ENCODE measurements at regions not wholly inside any gene's neighbourhood (a gene's known extent, or its start where the extent isn't known, plus 50 kb on each side); places are given as distances from the start of the nearest gene placed in this dataset.
"Not testable (repeated sequence)": the region's sequence is repeated elsewhere in the genome, so short reads cannot be mapped to it uniquely, and the experiment has no call there.

DNA sequence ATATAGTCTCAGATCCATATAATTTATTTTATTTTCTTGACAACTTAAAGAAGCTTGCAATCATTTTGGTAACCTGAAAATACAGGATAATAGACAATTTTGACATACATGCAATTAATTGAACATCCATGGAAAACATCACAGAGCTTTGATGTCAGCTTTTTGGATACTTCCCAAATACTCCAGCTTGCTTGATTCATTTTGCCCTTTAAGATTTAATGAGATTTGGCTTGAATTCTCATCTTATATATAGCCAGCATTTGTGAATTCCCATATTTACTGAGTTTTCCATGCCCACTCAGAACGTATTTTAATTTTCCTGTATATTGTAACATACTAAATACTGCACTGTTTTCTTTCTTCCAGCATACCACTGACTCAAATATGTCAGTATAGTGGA lies 803.0 kb upstream of the MGAT4C start:
- no peak for DNase-seq

- DNase-seq, result no peak
These were observed 798.0 kb upstream of the MGAT4C start for GRCh38 chr12:87054226-87054625.

GRCh38 chr12:87051621-87052020 lies 795.4 kb upstream of the MGAT4C start:
- no peak for DNase-seq

GRCh38 chr12:87047691-87048090 lies 791.5 kb upstream of the MGAT4C start:
- DNase-seq, result no peak

- no peak for DNase-seq
These were observed 783.3 kb upstream of the MGAT4C start for GRCh38 chr12:87039536-87039935.

GRCh38 chr12:87038098-87038497 lies 781.9 kb upstream of the MGAT4C start:
- no peak for DNase-seq

- no peak for DNase-seq
These were observed 769.8 kb upstream of the MGAT4C start for GRCh38 chr12:87025976-87026375.

DNA sequence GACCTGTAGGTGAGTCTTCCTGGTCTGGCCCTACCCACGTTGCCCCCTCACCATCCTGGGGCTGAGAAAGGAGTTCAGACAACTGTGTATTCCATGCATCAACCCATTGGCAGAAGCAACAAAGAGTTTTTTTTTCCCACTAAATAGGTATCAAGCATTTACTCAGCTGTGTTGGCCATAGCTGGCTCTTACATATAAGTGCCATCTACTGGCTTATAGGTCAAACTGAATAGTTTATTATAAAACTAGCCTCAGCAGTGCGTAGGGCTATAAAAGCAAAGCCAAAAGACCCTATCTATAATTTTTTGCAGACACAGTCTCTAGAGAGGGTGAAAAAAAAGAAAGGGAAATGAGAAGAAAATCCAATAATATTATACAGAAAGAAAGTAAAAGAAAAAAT lies 765.2 kb upstream of the MGAT4C start:
- DNase-seq, result no peak

- no peak for DNase-seq
These were observed 763.9 kb upstream of the MGAT4C start for GRCh38 chr12:87020071-87020470.

- no peak for DNase-seq
These were observed 759.2 kb upstream of the MGAT4C start for GRCh38 chr12:87015352-87015751.

DNA sequence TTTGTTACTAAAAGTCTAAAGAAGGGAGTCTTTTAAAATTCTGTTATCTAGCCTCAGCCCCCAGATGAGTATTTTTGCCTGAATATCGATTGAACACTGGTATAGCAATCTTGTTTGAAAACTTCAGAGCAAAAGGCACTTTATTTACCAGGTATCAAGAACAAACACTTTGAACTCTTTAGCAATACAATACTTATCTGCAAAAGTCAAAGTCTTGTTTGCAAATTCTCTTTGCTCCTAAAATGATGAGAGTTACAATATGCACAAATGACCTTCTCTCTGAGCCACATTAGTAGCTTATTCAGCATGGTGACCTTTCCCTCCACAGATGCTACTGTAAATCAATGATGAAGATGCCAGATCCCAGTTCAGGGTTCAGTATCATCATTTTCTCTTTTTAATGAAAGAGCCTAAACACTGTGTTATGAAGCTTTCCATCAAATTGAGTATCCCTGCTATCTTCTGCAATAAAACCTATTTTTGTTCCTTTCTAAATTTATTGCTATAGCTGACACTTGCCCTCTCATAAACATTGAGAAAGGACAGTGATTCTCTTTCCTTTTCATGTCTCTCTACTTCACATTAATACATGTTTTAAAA lies 752.7 kb upstream of the MGAT4C start:
- DNase-seq, result no peak

- no peak for DNase-seq
These were observed 744.9 kb upstream of the MGAT4C start for GRCh38 chr12:87001102-87001501.

DNA sequence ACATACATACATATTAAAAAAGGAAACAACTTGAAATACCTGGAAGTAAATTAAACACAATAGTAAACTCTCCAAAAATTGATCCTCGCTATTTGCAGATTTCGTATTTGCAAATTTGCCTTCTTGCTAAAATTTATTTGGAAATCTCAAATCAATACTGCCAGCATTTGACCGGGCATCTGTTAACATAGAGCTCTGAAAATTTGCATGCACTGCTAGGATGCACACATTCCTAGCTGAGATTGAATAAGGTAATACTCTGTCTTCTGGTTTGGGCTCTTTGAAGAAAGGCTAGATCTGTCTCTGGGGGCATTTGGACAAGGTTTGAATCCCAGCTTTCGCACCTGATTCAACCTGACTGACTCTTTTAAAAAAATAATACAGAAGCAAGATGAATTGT lies 729.1 kb upstream of the MGAT4C start:
- DNase-seq, result no peak

GRCh38 chr12:86970595-86970994 lies 714.4 kb upstream of the MGAT4C start:
- not testable (repeated sequence) for DNase-seq

DNA sequence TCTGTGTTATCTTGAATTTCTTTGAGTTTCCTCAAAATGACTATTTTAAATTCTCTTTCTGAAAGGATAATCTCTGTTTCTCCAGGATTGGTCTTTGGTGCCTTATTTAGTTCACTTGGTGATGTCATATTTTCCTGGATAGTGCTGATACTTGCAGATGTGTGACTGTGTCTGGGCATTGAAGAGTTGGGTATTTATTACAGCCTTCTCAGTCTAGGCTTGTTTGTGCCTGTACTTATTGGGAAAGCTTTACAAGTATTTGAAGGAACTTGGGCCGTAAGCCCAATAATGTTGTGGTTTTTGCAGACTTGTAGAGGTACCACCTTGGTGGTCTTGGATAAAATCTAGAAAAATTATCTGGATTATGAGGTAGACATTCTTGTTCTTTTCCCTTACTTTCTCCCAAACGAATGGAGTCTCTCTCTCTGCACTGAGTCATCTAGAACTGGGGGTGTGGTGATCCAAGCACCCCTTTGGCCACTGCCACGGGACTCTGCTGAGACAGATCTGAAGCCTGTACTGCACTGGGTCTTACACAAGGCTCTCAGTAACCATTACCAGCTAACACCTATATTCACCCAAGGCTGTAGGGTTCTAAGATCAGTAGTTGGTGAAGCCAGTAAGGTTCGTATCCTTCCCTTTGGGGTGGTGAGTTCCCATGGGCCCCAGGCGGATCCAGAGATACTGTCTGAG lies 703.7 kb upstream of the MGAT4C start:
- DNase-seq, result no peak

DNA sequence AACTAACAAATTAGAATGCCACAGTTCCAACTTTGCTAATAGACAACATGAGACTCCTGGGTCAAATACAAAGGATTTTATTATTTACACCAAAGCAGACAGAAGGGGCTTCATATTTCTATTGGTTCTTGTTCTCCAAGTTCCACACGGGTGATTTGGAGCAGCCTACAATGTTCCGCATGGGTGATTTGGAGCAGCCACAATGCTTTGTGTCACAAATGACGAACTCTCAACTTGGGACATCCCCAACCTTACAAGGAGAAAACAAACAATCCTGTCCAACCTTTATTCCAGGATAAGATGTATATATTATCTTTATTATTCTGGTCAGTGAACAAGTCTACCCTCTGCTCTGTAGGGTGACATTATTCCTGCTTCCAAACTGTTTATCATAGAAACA lies 694.3 kb upstream of the MGAT4C start:
- no peak for DNase-seq

DNA sequence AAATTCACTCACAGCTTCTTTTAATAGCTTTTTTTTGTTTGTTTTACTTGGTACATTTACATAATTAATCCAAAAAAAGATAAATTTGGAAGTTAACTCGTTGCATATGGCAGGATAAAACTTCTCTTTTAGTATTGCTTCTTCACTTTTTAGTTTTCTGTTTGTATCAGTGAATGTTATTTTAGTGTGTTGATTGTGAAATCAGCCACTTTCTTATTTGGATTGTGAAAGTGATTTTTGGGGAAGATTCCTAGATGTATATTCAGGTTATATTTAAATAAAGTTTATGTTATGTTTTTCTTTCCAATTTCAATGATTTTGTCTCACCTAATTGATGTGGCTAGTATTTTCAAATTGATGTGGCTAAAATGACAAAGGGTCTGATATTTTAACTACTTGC lies 693.9 kb upstream of the MGAT4C start:
- no peak for DNase-seq

- DNase-seq, result no peak
These were observed 692.7 kb upstream of the MGAT4C start for GRCh38 chr12:86948851-86949250.

GRCh38 chr12:86945685-86946196 lies 689.5 kb upstream of the MGAT4C start:
- DNase-seq, result no peak

DNA sequence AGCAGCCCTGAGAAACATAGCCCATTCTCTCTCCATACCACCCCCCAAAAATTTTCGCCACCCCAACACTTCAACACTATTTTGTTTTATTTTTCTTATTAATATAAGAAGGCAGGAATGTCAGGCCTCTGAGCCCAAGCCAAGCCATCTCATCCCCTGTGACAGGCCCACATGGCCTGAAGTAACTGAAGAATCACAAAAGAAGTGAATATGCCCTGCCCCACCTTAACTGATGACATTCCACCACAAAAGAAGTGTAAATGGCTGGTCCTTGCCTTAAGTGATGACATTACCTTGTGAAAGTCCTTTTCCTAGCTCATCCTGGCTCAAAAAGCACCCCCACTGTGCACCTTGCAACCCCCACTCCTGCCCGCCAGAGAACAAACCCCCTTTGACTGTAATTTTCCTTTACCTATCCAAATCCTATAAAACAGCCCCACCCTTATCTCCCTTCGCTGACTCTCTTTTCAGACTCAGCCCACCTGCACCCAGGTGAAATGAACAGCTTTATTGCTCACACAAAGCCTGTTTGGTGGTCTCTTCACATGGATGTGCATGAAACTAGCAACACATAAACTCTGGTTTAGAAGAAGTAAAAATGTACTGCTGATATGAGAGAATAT lies 688.1 kb upstream of the MGAT4C start:
- not testable (repeated sequence) for DNase-seq

DNA sequence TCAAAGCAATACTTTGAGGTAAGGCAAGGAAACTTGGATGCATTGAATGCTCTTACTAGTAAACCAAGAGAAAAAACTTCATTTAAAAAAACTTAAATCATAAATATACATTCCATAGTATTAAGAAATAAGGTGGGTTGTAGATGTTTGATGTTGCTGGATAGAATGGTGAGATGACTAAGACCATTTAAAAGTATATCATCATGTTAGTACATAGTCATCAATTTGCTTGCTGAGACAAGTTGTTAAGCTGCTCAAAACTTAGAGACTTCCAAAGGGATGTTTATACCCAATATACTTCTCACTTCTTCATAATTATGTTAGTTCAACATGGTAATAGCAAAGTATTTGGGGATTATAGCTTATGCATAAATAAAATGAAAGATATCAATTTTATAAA lies 675.5 kb upstream of the MGAT4C start:
- no peak for DNase-seq

DNA sequence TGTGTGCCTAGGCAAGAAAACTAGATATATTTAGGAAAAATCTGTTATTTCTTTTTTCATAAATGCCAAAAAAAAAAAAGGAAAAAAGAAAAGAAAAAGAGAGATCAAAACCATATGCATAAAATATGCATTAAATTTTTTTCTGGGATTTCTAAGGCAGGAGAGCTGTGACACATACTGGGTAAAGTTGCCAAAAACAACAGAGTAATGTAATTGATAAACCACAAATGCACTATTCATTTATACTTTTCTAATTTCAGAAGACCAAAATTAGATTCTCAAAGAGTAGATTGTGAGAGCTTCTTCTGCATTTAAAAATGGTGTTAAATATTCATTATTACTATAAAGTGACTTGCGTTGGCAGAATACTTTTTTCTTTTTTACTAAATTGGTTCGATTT lies 673.8 kb upstream of the MGAT4C start:
- DNase-seq, result no peak

GRCh38 chr12:86917121-86917520 lies 660.9 kb upstream of the MGAT4C start:
- no peak for DNase-seq

DNA sequence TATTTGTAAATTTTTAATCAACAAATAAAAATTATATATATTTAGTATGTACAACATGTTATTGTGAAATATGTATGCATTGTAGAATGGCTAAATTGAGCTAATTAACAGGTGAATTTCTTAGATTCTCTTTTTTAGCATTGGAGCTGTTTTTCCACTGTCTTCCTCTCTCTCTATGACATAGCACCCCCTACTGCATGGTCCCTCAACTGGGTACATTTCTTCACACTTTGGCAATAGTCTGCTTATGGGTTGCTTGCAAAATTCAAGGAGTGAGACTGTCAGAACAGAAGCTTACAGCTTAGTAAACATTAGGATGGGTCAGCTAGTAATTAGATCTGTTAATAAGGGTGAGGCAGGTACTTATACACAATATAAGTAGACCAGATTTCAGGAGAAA lies 658.5 kb upstream of the MGAT4C start:
- no peak for DNase-seq
